ENCODE measurements at regions not wholly inside any gene's neighbourhood (a gene's known extent, or its start where the extent isn't known, plus 50 kb on each side); places are given as distances from the start of the nearest gene placed in this dataset.

DNA sequence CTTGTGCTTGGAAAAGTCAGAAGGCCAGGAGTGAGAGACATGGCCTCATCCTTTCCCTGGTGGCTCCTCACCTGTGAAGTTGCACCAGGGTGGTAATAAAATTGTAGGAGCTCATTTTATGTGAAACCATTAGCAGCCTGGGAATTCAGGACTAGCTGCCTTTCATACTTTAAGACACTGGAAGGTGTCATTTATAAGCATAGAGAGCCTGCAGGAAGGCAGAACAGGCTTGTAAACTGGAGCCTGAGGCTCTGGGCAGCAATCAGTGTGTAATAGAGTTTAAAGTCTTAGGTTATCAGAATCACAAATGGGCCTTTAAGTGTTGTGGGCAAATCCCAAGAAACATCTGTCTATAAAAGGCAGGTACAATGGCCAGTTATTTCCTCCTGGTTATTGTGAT is 127.2 kb downstream of the TM9SF2 start:
- Histone ChIP-seq H3K4me3 (no peak overlapping the region), H3K9ac (no peak overlapping the region), H3K4me1 (peaks cover 10% of the 10 kb centered on the region), H3K36me3 (no peaks in the 10 kb centered on the region), H3K27me3 (0 out of 2 replicates have a peak, but pooled peaks cover 3% of the 10 kb centered on the region), H4K20me1 (no peaks in the 10 kb centered on the region), H3K9me3 (peaks cover 21% of the 10 kb centered on the region), H3K27ac (no peak overlapping the region), H3K4me2 (no peak overlapping the region)
- TF ChIP-seq Cebpa-rat (IDR thresholded peaks at IDR 0.05) = no peak

DNA sequence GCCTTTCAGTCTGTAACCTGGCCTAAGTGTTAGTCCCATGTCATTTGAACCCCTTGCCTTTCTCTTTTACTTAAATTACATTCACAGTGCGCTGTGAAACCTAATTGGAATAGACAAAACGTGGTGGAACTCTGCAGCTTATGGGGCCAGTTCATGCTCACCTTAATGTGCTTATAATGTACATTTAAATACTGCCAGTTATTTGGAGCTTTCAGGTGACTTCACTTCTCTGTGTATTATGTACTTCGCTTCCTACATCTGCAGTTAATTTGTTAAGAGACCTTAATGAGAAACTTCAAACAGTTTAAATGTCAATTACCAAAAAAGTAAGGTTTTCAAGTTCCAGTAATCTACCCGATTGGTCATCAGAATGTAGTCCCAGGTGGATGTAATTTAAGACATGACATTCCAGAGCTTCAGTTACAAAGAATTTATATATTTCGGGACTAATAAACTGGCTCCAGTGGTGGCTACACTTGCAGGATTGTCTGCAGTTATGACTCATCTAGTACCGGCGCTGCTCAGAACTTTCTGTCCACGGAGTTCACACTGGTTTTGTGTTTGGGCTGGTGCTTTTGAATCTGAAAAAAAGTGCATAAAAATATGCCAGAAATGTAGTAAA is 125.3 kb downstream of the TM9SF2 start:
- H3K27me3 ChIP-seq = 0 out of 2 replicates have a peak, but pooled peaks cover 3% of the 10 kb centered on the region
- H3K36me3 ChIP-seq = no peaks in the 10 kb centered on the region
- no peak overlapping the region for H3K27ac ChIP-seq
- H4K20me1 ChIP-seq = no peaks in the 10 kb centered on the region
- peaks cover 3% of the 10 kb centered on the region for H3K9me3 ChIP-seq
- no peak overlapping the region for H3K4me2 ChIP-seq
- H3K4me1 ChIP-seq = peaks cover 10% of the 10 kb centered on the region
- no peak overlapping the region for H3K9ac ChIP-seq
- no peak for TF ChIP-seq Cebpa-rat (IDR thresholded peaks at IDR 0.05)
- no peak overlapping the region for H3K4me3 ChIP-seq

DNA sequence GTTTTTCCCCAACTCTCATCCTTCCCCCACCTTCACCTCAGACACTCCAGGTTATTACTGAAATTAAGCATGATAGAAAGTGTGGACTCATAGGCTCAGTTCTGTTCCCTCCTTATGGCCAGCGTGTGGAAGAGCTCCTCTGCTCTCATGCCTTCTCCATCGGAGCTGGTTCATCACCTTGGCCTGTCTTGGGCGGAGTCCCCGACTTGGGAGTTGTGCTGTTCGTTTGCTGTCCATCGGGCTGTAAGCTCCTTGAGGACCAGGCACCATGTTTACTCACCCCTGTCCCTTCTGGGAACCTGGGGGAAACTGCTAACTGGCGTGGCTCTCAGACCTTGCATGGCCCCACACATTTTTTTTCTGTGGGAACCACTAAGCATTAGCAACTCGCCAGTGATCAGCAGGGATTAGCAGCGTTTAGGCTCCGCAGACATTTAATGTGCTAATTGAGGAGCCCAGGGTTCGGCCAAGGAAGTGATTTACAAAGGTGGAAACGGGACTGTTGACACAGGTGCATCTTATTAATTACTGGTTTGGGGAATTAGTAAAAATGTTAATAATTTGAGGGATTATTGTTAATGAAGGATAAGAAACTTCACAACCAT is 123.8 kb downstream of the TM9SF2 start:
- no peak for TF ChIP-seq Cebpa-rat (IDR thresholded peaks at IDR 0.05)
- Histone ChIP-seq H3K27me3 (0 out of 2 replicates have a peak, but pooled peaks cover 3% of the 10 kb centered on the region), H3K36me3 (no peaks in the 10 kb centered on the region), H3K4me3 (no peak overlapping the region), H3K4me2 (0 out of 2 replicates have a peak overlapping the region, but pooled peaks have one; percentile 39), H3K27ac (no peak overlapping the region), H3K9me3 (no peaks in the 10 kb centered on the region), H4K20me1 (no peaks in the 10 kb centered on the region), H3K9ac (no peak overlapping the region), H3K4me1 (peaks cover 10% of the 10 kb centered on the region)

DNA sequence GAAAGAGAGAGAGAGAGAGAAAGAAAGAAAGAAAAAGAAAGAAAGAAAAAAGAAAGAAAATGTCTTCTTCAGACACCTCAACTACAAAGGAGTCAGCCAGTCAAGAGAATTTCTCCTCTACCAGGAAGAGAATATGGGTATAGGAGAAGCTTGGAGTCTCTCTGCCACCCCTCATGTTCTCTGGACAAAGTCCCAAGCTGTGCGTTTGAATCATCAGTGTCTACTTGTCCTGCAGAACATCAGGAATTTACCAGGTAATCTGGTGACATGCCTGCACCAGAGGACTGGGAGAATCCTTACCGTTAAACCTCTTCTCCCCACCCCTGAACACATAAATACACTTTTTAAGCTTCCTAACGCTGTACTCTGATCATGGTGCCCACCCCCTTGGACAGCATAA is 119.5 kb downstream of the TM9SF2 start:
- H3K9me3 ChIP-seq = no peaks in the 10 kb centered on the region
- no peak overlapping the region for H3K4me3 ChIP-seq
- no peaks in the 10 kb centered on the region for H3K36me3 ChIP-seq
- no peak overlapping the region for H3K4me2 ChIP-seq
- H3K4me1 ChIP-seq = peaks cover 10% of the 10 kb centered on the region
- H3K27me3 ChIP-seq = 0 out of 2 replicates have a peak, but pooled peaks cover 1% of the 10 kb centered on the region
- TF ChIP-seq Cebpa-rat (IDR thresholded peaks at IDR 0.05) = no peak
- H3K27ac ChIP-seq = no peak overlapping the region
- no peaks in the 10 kb centered on the region for H4K20me1 ChIP-seq
- H3K9ac ChIP-seq = no peak overlapping the region

DNA sequence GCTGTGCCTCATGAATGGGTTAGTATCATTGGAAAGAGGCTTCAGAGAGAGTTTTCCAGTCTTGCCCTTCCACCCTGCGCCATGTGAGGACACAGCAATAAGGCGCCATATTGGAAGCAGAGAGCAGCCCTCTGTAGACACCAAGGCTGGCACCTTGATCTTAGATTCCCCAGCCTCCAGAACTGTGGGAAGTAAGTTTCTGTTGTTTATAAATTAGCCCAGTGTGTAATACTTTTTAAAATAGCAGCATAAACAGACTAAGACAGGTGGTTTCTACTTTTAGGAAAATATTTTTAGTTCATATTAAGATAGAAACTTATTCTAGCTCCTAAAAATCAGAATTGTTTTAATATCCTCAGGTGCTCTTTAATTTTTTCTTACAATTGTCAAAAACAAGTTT is 117.9 kb downstream of the TM9SF2 start:
- no peak for TF ChIP-seq Cebpa-rat (IDR thresholded peaks at IDR 0.05)

DNA sequence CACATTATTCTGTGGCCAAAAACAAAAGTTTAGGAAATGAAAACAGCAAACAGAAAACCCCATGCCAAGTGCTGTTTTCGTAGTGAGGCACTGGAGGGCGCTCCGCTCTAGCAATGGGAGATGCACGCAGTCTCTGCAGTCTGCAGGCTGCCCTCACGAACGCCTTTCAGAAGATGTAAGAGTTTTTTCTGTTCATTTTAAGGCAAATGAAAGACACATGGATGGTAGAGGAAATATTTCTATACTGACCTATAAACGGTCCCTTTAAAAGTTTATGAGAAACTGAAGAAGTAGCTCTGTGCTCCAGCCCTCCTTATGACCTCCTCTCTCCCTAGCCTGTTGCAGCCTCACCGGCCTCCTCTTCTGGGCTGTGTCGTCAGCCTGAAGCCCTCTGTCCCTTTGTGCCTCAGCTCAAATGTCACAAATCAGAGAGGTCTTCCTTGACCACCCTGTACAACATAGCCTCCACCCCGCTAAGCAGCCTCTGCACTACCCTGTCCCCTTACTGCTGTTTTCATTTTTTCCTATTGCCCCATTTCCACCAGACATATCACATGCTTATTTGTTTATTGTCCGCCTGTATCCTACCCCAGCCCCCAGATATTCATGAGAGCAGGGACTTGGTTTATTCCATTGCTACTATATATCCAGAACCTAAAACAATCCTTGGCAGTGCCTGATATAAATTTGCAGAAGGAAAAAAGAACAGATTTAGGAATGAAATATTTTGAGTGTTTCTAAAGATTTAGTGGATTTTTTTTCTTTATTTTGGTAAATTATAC is 116.4 kb downstream of the TM9SF2 start:
- no peaks in the 10 kb centered on the region for H3K27me3 ChIP-seq
- no peak overlapping the region for H3K9ac ChIP-seq
- H3K36me3 ChIP-seq = no peaks in the 10 kb centered on the region
- H3K9me3 ChIP-seq = no peaks in the 10 kb centered on the region
- no peaks in the 10 kb centered on the region for H4K20me1 ChIP-seq
- no peak overlapping the region for H3K4me3 ChIP-seq
- H3K4me2 ChIP-seq = no peak overlapping the region
- TF ChIP-seq Cebpa-rat (IDR thresholded peaks at IDR 0.05) = no peak
- H3K27ac ChIP-seq = no peak overlapping the region
- no peaks in the 10 kb centered on the region for H3K4me1 ChIP-seq

More for the DNA sequence above, 117.9 kb downstream of the TM9SF2 start:
- Histone ChIP-seq H3K9me3 (no peaks in the 10 kb centered on the region), H3K9ac (no peak overlapping the region), H3K4me1 (peaks cover 4% of the 10 kb centered on the region), H3K27ac (no peak overlapping the region), H3K27me3 (no peaks in the 10 kb centered on the region), H4K20me1 (no peaks in the 10 kb centered on the region), H3K4me2 (no peak overlapping the region), H3K36me3 (no peaks in the 10 kb centered on the region), H3K4me3 (no peak overlapping the region)

DNA sequence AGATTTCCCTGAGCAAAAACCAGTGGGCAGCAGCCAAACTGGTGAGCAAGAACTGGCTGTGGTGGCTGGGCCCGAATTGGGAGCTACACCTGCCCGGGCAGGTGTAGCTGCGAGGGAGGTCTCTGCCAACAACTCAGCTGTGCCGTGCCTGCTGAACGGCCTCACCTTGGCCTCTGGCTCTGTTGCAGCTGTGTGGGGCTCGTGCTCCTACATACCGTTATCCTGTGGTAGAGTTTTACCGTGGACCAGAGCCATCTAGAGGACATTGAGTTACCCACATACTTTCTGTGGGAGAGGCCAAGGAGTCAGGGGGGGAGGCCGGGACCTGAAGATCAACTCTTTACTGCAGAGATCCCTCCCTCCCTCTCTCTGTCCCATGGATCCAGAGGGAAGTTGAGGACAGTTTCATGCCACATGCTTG is 113.2 kb downstream of the TM9SF2 start:
- H3K27ac ChIP-seq = no peak overlapping the region
- H3K36me3 ChIP-seq = no peaks in the 10 kb centered on the region
- no peaks in the 10 kb centered on the region for H4K20me1 ChIP-seq
- no peak overlapping the region for H3K4me3 ChIP-seq
- no peak for TF ChIP-seq Cebpa-rat (IDR thresholded peaks at IDR 0.05)
- no peaks in the 10 kb centered on the region for H3K9me3 ChIP-seq
- peaks cover 16% of the 10 kb centered on the region for H3K4me1 ChIP-seq
- no peak overlapping the region for H3K4me2 ChIP-seq
- H3K9ac ChIP-seq = no peak overlapping the region
- no peaks in the 10 kb centered on the region for H3K27me3 ChIP-seq

Measured in BLaER1 (cell line).